BLaER1 treated with 17β-estradiol and CSF1 and Interleukin-3, amounts not matched to agents 10 nM and 100 nM (cell line): ENCODE measurements at regions not wholly inside any gene's neighbourhood (a gene's known extent, or its start where the extent isn't known, plus 50 kb on each side); places are given as distances from the start of the nearest gene placed in this dataset.

Source experiments
- H3K27ac ChIP-seq, 11 experiments: shearing (Covaris generic); formaldehyde crosslinking; 2 replicates each; pipeline ENCODE4 v1.8.1; 2022
- H3K27me3 ChIP-seq, 11 experiments: shearing (Covaris generic); formaldehyde crosslinking; 2 replicates each; pipeline ENCODE4 v1.8.1; 2022
- H3K36me3 ChIP-seq, 11 experiments: shearing (Covaris generic); formaldehyde crosslinking; 2 replicates each; pipeline ENCODE4 v1.8.1; 2022
- H3K4me1 ChIP-seq, 10 experiments: shearing (Covaris generic); formaldehyde crosslinking; 2 replicates each; pipeline ENCODE4 v1.8.1; 2022
- H3K4me2 ChIP-seq, 11 experiments: shearing (Covaris generic); formaldehyde crosslinking; 2 replicates each; pipeline ENCODE4 v1.8.1; 2022
- H3K4me3 ChIP-seq, 10 experiments: shearing (Covaris generic); formaldehyde crosslinking; 2 replicates each; pipeline ENCODE4 v1.8.1; 2022
- H3K9ac ChIP-seq, 11 experiments: shearing (Covaris generic); formaldehyde crosslinking; 2 replicates each; pipeline ENCODE4 v1.8.1; 2022
- H3K9me3 ChIP-seq, 11 experiments: shearing (Covaris generic); formaldehyde crosslinking; replicated peaks in 1 of 11; 2 replicates each; pipeline ENCODE4 v1.8.1; 2022
- H4K20me1 ChIP-seq, 11 experiments: shearing (Covaris generic); formaldehyde crosslinking; 2 replicates each; pipeline ENCODE4 v1.8.1; 2022
- Cebpa-rat ChIP-seq, 11 experiments: shearing (Covaris generic); IDR thresholded peaks; 2 replicates each; pipeline ENCODE4 v1.8.1; 2022

DNA sequence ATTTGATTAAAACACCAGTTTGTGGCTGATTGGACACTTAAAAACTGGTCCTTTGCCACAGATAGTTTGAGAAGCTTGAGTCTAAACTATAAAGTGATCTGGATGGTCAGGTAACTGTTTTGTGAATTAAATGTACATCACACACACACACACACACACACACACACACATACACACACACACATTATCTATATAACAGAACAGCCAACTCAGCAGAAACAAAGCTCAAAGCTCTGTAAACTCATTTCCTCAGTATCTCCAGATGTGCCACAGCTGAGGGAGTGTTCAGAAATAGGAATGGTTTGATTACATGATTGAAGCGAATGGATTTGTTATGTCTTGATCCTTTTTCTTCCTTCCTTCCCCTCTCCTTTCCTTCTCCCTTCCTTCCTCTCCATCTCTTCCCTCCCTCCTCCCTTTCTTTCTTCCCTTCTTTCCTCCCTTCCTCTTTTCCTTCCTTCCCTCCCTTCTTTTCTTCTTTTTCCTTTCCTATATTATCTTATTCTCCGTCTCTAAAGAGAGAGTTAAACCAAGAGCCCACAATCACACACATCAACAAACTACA, 100.3 kb downstream of the LLPH start:
- no peaks in the 10 kb centered on the region for H3K9me3 ChIP-seq
- H3K36me3 ChIP-seq: no peaks in the 10 kb centered on the region
- no peak overlapping the region for H3K4me2 ChIP-seq
- H3K27ac ChIP-seq: no peak overlapping the region
- H3K27me3 ChIP-seq: no peaks in the 10 kb centered on the region
- no peak for TF ChIP-seq Cebpa-rat (IDR thresholded peaks at IDR 0.05)
- H3K9ac ChIP-seq: no peak overlapping the region
- peaks cover 5 to 13% (median 9%) of the 10 kb centered on the region in 10 experiments; a peak in 19 of 20 replicates for H3K4me1 ChIP-seq
- H3K4me3 ChIP-seq: no peak overlapping the region
- no peaks in the 10 kb centered on the region for H4K20me1 ChIP-seq

DNA sequence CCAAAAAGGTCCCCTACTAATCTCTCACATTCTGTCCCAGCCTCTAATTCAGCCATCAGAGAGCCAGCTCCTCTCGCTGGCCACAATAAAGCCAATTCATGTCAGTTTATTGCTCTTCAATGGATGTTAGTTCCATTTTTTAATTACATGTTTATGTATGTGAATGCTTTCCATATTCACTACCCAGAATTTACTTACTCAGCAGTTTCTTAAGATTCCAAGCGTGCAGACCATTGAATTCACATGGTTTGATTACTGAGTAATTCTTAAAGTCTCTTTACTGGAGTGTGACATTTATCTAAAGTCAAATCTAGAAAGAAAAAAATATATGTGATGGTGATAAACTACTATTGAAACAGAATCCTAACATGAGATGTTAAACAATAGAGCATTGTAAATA, 102.2 kb downstream of the LLPH start:
- Histone ChIP-seq H3K9ac (no peak overlapping the region), H3K27ac (no peak overlapping the region), H3K4me3 (no peak overlapping the region), H3K27me3 (no peaks in the 10 kb centered on the region), H3K9me3 (no peaks in the 10 kb centered on the region), H3K4me2 (no peak overlapping the region), H4K20me1 (no peaks in the 10 kb centered on the region), H3K36me3 (no peaks in the 10 kb centered on the region), H3K4me1 (peaks cover 5 to 13% (median 9%) of the 10 kb centered on the region in 10 experiments; a peak in 19 of 20 replicates)
- TF ChIP-seq Cebpa-rat (IDR thresholded peaks at IDR 0.05): no peak

DNA sequence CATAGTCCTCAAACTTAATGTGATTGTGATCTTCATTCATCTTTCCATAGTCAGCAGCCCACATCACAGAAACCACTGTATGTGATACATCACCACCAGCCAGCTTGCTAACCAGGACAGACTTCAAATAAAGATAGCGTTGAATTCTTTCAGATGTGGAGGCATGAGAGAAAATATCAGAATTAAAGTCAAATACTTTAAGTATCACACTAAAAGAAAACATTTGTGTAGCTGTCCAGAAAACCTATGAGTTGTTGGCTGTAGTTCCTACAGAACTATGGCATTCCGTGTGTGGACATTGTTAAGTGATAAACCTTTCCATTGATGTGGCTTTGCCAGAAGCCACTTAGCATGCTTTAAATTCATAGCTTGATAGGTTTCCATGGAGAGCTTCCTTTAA, 105.1 kb downstream of the LLPH start:
- Histone ChIP-seq H3K27me3 (no peaks in the 10 kb centered on the region), H3K9ac (no peak overlapping the region), H3K36me3 (no peaks in the 10 kb centered on the region), H3K9me3 (no peaks in the 10 kb centered on the region), H3K4me3 (no peak overlapping the region), H3K27ac (no peak overlapping the region), H4K20me1 (no peaks in the 10 kb centered on the region), H3K4me1 (peaks cover 0 to 10% (median 2%) of the 10 kb centered on the region in 10 experiments; a peak in 8 of 20 replicates), H3K4me2 (no peak overlapping the region)
- TF ChIP-seq Cebpa-rat (IDR thresholded peaks at IDR 0.05): no peak

DNA sequence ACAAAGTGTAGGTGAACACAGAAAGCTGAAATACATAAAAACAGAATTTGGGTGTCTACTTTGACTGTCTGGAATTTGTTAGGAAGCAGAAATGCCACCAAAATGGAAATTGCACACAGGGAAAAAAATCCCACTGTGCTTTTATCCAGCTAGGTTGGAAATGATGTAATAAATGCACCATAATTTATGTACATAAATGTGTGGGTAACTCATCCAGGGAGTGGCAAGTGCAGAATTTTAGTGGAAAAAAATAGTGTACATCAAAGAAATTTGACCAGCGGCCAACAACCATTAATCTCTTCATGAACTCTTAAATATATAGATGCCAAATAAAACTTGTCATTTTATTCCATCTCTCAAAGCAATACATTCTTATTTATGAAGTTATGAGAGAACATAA, 105.6 kb downstream of the LLPH start:
- Histone ChIP-seq H3K9me3 (no peaks in the 10 kb centered on the region), H3K27ac (no peak overlapping the region), H3K4me2 (no peak overlapping the region), H3K4me3 (no peak overlapping the region), H3K9ac (no peak overlapping the region), H3K4me1 (peaks cover 0 to 10% (median 2%) of the 10 kb centered on the region in 10 experiments; a peak in 8 of 20 replicates), H3K27me3 (no peaks in the 10 kb centered on the region), H4K20me1 (no peaks in the 10 kb centered on the region), H3K36me3 (no peaks in the 10 kb centered on the region)
- TF ChIP-seq Cebpa-rat (IDR thresholded peaks at IDR 0.05): no peak

DNA sequence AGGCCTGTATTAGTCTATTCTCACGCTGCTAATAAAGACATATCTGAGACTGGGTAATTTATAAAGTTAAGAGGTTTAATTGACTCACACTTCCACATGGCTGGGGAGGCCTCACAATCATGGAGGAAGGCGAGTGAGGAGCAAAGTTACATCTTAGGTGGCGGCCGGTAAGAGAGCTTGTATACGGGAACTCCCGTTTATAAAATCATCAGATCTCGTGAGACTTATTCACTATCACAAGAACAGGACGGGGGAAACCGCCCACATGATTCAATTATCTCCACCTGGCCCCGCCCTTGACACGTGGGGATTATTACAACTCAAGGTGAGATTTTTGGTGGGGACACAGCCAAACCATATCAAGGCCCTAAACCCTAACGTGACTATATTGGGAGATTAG, 110.1 kb downstream of the LLPH start:
- no peak for TF ChIP-seq Cebpa-rat (IDR thresholded peaks at IDR 0.05)
- no peak overlapping the region for H3K27ac ChIP-seq

DNA sequence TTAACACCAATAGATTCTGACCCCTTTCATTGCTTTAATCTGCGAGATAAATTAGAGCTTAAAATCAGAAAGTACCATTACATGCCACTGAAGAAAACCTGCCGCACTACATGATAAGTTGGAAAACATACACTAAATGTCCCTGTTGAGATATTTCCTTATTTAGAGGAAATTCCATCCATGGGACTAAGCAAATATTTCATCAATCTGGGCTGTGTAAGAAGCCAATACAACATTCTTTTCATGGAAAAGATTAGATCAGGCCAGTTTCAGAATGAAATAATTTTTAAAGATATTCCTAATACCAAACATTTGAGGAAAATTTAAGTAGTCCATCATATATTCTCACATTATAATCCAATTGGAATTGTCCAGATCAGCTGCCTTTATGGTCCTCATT, 112.8 kb downstream of the LLPH start:
- Histone ChIP-seq H3K4me2 (no peak overlapping the region), H3K27me3 (no peaks in the 10 kb centered on the region), H3K9me3 (no peaks in the 10 kb centered on the region), H4K20me1 (no peaks in the 10 kb centered on the region), H3K36me3 (no peaks in the 10 kb centered on the region), H3K9ac (no peak overlapping the region), H3K4me1 (no peaks in the 10 kb centered on the region), H3K4me3 (no peak overlapping the region), H3K27ac (no peak overlapping the region)
- TF ChIP-seq Cebpa-rat (IDR thresholded peaks at IDR 0.05): no peak

More for the DNA sequence above, 110.1 kb downstream of the LLPH start:
- Histone ChIP-seq H3K36me3 (no peaks in the 10 kb centered on the region), H3K27me3 (no peaks in the 10 kb centered on the region), H3K4me2 (no peak overlapping the region), H3K9me3 (no peaks in the 10 kb centered on the region), H3K4me1 (no peaks in the 10 kb centered on the region), H3K4me3 (no peak overlapping the region), H4K20me1 (no peaks in the 10 kb centered on the region), H3K9ac (no peak overlapping the region)
